A673 (cell line): ENCODE measurements at regions not wholly inside any gene's neighbourhood (a gene's known extent, or its start where the extent isn't known, plus 50 kb on each side); places are given as distances from the start of the nearest gene placed in this dataset.

Experiments used
- BruUV-seq: library from RNA; stranded (reverse); fragments of 400-500 nt; replicated peaks from 2 replicates; lab custom pipeline; 2021; lab: Mats Ljungman, UMichigan
- CTCF ChIA-PET: fragments of 300-600 bp; sonication (Branson Sonifier 250); formaldehyde crosslinking; loops from one replicate; lab custom pipeline; 2022; ENCODE audit warnings: antibody characterized with exemption; lab: Charles Lee
- POLR2A ChIA-PET: fragments of 300-600 bp; sonication (Branson Sonifier 250); formaldehyde crosslinking; loops from one replicate; lab custom pipeline; 2022; ENCODE audit warnings: antibody characterized with exemption; ENCODE audit not compliant: low non-redundant PET; lab: Charles Lee
- DNase-seq: peaks from one replicate; pipeline ENCODE4 v3.0.0-alpha.2; 2015; ENCODE audit warnings: low spot score
- H3K27ac ChIP-seq: fragments of 200-600 bp; sonication (generic); 2 replicates; pipeline ENCODE4 v1.5.1; 2016; ENCODE audit warnings: mixed run types, low read depth, mild to moderate bottlenecking, mixed read lengths, antibody characterized with exemption, low read length; ENCODE audit not compliant: poor library complexity, severe bottlenecking
- H3K27me3 ChIP-seq: fragments of 200-600 bp; sonication (generic); replicated peaks from 2 replicates; pipeline ENCODE4 v1.6.1; 2017; ENCODE audit warnings: mixed run types, low read depth, mild to moderate bottlenecking, mixed read lengths, antibody characterized with exemption, low read length; ENCODE audit not compliant: insufficient read depth, poor library complexity
- H3K36me3 ChIP-seq: fragments of 200-600 bp; sonication (generic); 2 replicates; pipeline ENCODE4 v1.6.1; 2016; ENCODE audit warnings: mixed run types, mild to moderate bottlenecking, mixed read lengths, antibody characterized with exemption, low read length; ENCODE audit not compliant: insufficient read depth, poor library complexity, severe bottlenecking
- H3K4me1 ChIP-seq: fragments of 200-600 bp; sonication (generic); 2 replicates; pipeline ENCODE4 v1.6.1; 2017; ENCODE audit warnings: mixed run types, mild to moderate bottlenecking, mixed read lengths, antibody characterized with exemption, low read length; ENCODE audit not compliant: insufficient read depth, poor library complexity, severe bottlenecking
- H3K4me3 ChIP-seq: fragments of 200-600 bp; sonication (generic); 2 replicates; pipeline ENCODE4 v1.5.1; 2016; ENCODE audit warnings: low read depth, mixed run types, mild to moderate bottlenecking, mixed read lengths, low read length; ENCODE audit not compliant: poor library complexity, severe bottlenecking
- H3K9me3 ChIP-seq: fragments of 200-600 bp; sonication (generic); 2 replicates; pipeline ENCODE4 v1.6.1; 2016; ENCODE audit warnings: mixed run types, low read depth, mild to moderate bottlenecking, mixed read lengths, antibody characterized with exemption, low read length; ENCODE audit not compliant: poor library complexity, severe bottlenecking
- CTCF ChIP-seq: fragments of 300-800, 200-600 bp; sonication (generic); conservative IDR thresholded peaks from 2 replicates; pipeline ENCODE4 v1.5.1; 2017; ENCODE audit warnings: low read depth, mild to moderate bottlenecking, antibody characterized with exemption, low read length, moderate library complexity, mixed read lengths
- EZH2 ChIP-seq: fragments of 200-600 bp; sonication (generic); IDR thresholded peaks from 2 replicates; pipeline ENCODE4 v1.6.1; 2017; ENCODE audit warnings: borderline replicate concordance, low read depth, mild to moderate bottlenecking, mixed read lengths, antibody characterized with exemption, low read length; ENCODE audit not compliant: poor library complexity, severe bottlenecking
- intact Hi-C: fragments of 100-400 bp; cut with micrococcal nuclease; formaldehyde crosslinking; loops from one replicate; pipeline ENCODE4 v1.10.0; 2022; ENCODE audit not compliant: unreplicated experiment

DNA sequence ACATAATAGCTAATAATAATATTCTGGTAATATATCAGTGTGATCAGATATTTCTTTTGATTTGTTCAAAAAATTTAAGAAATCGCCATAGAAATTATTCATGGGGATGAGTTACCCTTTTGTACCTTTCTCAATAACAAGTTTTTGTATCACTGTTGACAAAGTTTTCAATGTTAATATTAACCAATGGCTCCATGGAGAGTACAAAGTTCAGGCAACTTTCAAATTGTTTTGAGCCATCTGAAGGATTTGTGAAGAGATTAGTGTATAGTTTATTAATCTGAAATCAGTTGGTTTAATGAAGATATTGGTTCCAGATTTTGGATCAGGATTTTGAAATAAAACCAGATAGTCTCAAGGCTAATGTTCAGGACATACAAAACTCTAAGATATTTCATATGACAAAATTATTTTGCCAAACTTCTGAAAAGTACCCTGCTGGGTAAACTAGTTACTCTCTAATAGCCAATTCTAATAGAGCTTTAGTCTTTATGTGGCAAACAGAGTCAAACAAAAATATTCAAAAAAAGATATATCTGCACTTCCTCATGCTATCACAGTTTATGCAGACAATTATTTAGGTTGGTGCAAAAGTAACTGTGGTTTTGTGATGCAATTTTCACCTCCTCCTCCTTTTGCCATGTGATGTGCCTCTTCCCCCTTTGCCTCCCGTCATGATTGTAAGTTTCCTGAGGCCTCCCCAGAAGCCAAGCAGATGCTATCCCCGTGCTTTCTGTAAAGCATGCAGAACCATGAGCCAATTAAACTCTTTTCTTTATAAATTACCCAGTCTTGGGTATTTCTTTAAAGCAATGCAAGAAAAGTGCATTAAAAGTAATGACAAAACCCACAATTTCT is 1105.0 kb downstream of the PLA2G4A start:
- intact Hi-C loops, result no loop called here
- no peaks in the 10 kb centered on the region for H3K9me3 ChIP-seq
- CTCF ChIA-PET, result no interaction called here
- no peaks in the 10 kb centered on the region for H3K27me3 ChIP-seq
- no peak overlapping the region for H3K27ac ChIP-seq
- H3K4me1 ChIP-seq, result peaks cover under 1% of the 10 kb centered on the region
- POLR2A ChIA-PET, result no interaction called here
- TF ChIP-seq CTCF (no peak), EZH2 (no peak)
- no peak overlapping the region for H3K4me3 ChIP-seq
- DNase-seq, result no peak
- BruUV-seq, result no TSS peak
- no peaks in the 10 kb centered on the region for H3K36me3 ChIP-seq

DNA sequence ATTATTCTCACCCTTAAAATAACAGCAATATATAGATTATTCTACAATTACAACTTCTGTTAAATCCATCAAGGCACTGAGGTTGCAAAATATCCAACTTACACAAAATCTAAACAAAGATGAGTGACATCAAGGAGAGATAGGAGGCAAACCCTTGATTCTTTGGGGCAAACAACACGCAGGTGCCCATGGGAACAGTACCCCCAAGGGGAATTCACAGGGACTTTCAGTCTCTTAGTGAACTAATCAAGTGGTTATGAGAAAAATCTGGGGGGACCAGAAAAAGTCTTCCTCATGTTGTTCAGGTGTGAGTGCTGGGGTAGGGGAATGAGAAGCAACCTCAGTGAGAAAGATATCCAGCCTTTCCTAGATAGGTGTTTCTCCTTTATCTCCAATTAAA is 1107.9 kb downstream of the PLA2G4A start:
- Histone ChIP-seq H3K36me3 (no peaks in the 10 kb centered on the region), H3K4me1 (no peaks in the 10 kb centered on the region), H3K27me3 (no peaks in the 10 kb centered on the region), H3K27ac (no peak overlapping the region), H3K4me3 (no peak overlapping the region), H3K9me3 (no peaks in the 10 kb centered on the region)
- BruUV-seq, result no TSS peak
- POLR2A ChIA-PET, result no interaction called here
- no peak for TF ChIP-seq CTCF
- TF ChIP-seq EZH2, result no peak
- no peak for DNase-seq
- CTCF ChIA-PET, result no interaction called here
- intact Hi-C loops, result no loop called here

GRCh38 chr1:187938092-187938491 is 1109.3 kb downstream of the PLA2G4A start:
- DNase-seq, result no peak
- Histone ChIP-seq H3K27me3 (no peaks in the 10 kb centered on the region), H3K4me3 (no peak overlapping the region), H3K27ac (no peak overlapping the region), H3K9me3 (no peaks in the 10 kb centered on the region), H3K4me1 (no peaks in the 10 kb centered on the region), H3K36me3 (no peaks in the 10 kb centered on the region)
- TF ChIP-seq EZH2, result no peak
- TF ChIP-seq CTCF, result no peak
- CTCF ChIA-PET, result no interaction called here
- intact Hi-C loops, result no loop called here
- BruUV-seq, result no TSS peak
- POLR2A ChIA-PET, result no interaction called here
